Sciatic nerve (tissue), 2 donors: ENCODE measurements at regions not wholly inside any gene's neighbourhood (a gene's known extent, or its start where the extent isn't known, plus 50 kb on each side); places are given as distances from the start of the nearest gene placed in this dataset.

Experiments
- ATAC-seq: fragments of 200-7000 bp; cut with Tn5 transposase; one replicate; pipeline ENCODE4 v1.9.1; 2020; ENCODE audit warnings: mild to moderate bottlenecking, moderate library complexity
- DNase-seq: peaks from one replicate; pipeline ENCODE4 v3.0.0-alpha.2; 2020; ENCODE audit warnings: low spot score
- intact Hi-C: fragments of 100-400 bp; cut with DNase I; formaldehyde crosslinking; loops from one replicate; pipeline ENCODE4 v1.14.2; 2022
- donor health status: DM: no; HTN: no; CAD: no.
- donor health status: DM: no; HTN: no; CAD: no.

DNA sequence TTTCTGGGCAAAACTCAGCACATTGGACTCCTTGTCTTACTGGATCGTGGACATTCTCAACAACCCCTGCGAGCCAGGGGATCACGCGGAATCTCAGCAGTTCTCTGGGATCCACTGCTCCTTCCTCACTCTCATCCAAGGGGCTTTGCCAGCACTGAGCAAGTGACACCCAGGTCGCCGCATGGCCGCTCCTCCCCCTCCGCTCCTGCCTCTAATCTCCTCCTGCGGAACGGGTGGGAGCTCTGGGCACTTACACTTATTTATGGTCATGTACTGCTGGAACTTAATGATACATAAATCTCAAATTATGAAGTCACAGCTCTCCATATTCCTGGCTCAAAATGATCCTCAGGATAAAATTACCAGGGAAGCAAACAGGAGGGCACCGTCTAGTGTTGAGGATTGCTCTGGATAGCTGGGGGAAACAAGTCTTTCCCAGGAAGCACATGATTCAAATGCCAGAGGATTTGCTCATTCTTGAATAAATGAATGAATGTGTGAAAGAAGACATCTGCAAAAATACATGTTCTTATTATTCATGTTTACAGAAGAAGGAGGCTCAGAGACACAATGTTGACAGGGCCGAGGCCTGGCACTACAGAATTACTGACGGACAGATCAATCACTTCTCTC lies 1077.3 kb downstream of the TBC1D22A start:
- intact Hi-C loops: no loop called here
- ATAC-seq (no peak), DNase-seq (no peak)

DNA sequence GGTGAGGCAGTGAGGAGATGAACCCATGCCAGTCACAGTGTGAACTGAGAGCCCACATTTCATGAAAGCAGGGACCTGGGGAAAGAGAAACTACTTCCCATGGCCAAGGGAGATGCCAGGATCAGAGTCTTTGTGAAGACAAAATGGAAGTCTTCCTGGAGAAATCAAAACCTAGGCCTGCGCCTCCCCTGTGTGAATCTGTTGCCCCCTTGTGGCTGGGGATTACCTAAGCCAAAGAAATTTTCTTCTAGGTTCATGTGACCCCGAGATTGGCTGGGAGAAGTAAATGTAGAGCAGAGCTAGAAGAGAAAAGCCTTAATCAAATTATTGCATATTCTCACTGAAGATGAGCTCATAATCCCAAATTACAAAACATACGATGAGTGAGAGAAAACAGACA lies 1075.3 kb downstream of the TBC1D22A start:
- intact Hi-C loops: no loop called here
- DNase-seq (no peak), ATAC-seq (no peak)

DNA sequence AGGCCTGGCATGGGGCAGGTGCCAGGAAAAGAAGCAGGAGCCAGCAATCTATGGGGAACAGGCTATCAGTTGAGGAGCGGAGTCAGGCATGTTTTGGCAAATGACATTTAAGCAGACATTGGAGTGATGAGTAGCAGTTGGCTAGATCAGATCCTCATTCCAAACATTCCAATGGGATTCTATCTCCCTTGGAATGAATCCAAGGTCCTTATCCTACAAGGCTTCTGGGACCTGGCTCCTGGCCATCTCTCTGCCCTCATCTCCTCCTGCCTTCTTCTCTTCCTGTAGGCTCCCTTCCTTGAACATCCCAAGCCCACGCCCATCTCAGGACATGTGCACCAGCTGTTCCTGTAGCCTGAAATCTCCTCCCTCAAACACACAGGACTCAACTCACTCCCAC lies 1074.5 kb downstream of the TBC1D22A start:
- DNase-seq: no peak
- ATAC-seq: no peak
- intact Hi-C loops: no loop called here

DNA sequence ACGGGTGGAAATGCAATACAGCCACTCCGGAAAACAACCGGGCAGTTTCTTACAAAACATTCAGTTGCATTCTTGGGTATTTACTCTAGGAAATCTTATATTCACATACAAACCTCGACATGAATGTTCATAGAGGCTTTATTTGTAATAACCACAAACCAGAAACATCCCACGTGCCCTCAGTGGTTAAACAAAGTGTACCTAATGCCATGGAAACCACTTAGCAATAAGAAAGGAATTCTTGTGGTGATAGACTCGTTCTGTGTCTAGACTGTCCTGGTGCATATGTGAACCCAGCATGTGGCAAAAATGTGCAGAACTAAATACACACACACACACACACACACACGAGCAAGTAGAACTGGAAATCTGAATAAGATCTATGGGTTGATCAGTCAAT lies 1073.3 kb downstream of the TBC1D22A start:
- ATAC-seq: no peak
- DNase-seq: no peak
- intact Hi-C loops: no loop called here

DNA sequence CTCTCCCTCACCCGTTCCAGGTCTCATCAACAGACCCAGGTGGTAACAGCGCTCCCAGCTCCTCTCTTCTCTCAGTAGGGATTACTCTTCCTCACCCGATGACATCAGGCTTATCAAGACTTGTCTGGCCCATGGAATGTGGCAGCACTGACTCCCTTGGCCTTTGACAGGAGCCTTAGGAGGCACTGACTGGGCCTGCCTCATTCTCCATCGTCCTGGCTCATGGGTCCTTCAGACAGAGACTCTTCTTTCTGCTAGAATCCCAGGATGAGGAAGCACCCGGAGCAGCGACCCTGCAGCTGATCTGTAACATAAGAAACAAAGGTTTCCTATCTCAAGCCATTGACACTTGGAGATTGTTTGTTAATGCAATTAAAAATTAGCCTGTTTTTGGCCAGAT lies 1063.6 kb downstream of the TBC1D22A start:
- no peak for DNase-seq
- intact Hi-C loops: no loop called here

DNA sequence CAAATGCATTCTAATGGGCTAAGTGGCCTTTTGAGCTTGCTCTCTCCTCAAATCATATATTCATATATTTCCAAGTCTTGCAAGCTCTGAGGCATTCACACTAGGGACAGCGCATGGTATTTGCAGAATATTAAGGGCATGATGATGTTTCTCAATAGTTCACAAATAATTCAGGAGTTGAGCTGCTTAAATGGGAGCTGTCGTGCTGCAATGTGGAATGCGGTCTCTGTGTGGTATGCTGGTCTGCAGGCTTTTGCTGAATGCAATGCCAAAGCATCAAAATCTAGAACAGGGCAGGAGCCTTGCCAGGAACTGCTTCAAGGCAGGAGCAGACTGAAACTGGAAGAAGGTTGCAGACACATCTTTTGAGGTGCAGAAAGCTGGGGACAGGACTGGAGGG lies 1060.0 kb downstream of the TBC1D22A start:
- no peak for ATAC-seq
- DNase-seq: no peak
- intact Hi-C loops: no loop called here

More for the DNA sequence above, 1063.6 kb downstream of the TBC1D22A start:
- no peak for ATAC-seq

DNA sequence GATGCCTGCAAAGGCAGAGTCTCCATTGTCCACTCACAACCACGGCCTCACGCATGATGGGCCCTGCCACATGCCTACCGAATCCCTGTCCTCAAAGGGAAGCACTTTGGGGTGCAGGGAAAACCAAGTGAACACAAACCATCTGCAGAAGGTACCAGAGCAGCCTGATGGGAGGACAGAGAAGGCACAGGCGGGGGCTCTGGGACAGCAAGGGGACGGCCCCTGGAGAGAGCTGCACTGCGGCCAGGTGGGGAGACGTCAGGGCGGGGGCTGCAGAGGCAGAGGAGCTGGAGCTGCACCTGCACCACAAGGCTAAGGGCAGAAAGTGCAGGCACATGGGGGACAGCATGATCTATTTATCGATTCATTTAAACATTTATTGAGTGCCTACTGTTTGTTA lies 1056.0 kb downstream of the TBC1D22A start:
- intact Hi-C loops: no loop called here
- no peak for ATAC-seq
- DNase-seq: no peak

DNA sequence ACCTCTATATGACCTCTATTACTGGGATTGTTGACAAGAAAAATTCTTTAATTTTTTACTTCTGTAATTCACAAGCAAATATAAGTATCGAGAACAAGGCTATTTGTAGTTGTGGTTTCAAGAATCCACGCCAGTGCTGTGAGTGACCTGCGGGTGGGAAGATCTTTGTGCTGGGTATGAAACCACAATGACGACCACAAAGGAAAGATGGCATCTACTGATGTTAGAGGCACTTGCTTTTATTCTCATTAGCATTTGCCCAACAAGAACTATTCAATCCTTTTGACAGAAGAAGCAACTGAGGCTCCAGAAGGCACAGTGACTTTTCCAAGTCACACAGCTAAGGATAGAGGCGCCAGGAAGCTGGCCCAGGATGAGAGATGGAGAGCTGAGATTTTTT lies 1054.9 kb downstream of the TBC1D22A start:
- intact Hi-C loops: no loop called here
- ATAC-seq (no peak), DNase-seq (no peak)

DNA sequence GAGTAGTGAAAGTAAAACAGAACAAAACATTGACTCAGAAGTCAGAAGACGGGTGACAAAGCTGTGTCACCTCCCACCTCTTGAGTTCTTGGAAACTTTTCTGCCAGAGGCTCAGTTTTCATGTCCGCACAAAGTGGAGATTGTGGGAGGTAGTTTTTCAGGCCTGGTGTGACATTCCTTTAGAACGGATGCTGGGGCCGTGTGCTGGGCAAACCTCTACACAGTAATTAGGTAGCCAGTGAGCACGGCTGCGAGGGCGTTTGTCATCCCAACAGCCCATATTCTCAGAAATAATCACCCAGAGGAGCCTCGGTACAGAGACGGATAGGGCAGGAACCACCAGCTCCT lies 1054.4 kb downstream of the TBC1D22A start:
- no peak for DNase-seq
- intact Hi-C loops: no loop called here
- no peak for ATAC-seq

DNA sequence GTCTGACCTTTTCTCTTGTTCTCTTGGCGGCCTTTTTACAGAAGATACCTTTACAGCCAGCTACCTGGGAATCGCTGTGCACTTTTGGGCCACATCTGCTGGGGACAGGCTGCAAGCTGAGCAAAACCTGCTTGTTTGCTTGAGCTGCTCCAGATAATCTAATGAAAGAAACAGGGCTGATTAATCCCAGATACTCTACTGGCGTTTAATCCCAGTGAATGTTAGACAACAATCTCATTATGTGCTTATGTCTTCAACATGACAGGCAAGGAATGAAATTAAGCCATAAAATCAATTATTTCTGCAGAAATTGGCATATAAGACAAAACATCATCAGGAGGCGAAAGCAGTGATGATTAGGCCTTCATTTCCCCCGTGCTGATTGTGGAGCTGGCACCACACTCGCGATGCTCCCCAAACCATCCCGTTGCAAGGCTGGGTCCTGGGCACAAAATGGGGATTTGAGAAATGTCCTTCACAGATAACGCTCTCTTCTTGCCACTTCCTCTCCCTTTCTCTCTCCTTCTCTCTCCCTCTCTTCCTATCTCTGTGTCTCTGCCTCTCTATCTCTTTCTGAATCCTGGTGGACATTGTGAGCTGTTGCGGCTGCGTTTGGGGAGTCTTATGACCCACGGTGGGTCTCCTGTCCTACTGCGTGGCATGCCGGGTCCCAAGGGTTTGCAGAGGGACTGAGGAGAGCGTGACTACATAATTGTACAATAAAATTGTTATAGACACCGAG lies 1053.8 kb downstream of the TBC1D22A start:
- intact Hi-C loops: no loop called here
- no peak for DNase-seq
- no peak for ATAC-seq

DNA sequence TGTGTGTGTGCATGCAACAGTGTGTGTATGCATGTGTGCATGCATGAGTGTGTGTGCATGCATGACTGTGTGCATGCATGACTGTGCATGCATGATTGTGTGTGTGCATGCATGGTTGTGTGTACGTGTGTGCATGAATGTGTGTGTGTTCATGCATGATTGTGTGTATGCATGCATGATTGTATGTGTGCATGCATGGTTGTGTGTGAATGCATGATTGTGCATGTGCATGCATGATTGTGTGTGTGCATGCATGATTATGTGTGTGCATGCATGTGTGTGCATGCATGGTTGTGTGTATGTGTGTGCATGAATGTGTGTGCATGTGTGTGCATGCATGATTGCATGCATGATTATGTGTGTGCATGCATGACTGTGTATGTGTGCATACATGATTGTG lies 1052.0 kb downstream of the TBC1D22A start:
- intact Hi-C loops: no loop called here

DNA sequence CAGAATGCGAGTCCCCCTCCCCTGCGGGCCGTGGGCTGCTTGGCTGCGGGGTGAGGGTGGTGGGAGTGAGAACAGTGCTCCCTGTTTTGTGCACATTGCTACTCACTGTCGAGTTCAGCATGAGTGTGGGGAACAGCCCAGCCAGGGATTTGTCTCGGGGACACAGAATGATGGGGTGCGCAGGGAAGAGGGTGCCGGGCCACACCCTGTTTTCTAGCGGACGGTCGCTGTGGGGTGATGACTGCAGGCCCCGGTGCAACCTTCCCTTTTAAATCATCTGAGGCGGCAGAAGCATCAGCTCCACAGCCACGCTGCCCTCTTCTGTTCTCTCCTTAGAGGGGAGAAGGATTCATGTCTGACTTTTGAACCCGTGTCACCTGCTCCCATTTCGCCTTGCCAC lies 1051.2 kb downstream of the TBC1D22A start:
- DNase-seq (no peak), ATAC-seq (no peak)
- intact Hi-C loops: no loop called here

More for the DNA sequence above, 1052.0 kb downstream of the TBC1D22A start:
- ATAC-seq (no peak), DNase-seq (no peak)

DNA sequence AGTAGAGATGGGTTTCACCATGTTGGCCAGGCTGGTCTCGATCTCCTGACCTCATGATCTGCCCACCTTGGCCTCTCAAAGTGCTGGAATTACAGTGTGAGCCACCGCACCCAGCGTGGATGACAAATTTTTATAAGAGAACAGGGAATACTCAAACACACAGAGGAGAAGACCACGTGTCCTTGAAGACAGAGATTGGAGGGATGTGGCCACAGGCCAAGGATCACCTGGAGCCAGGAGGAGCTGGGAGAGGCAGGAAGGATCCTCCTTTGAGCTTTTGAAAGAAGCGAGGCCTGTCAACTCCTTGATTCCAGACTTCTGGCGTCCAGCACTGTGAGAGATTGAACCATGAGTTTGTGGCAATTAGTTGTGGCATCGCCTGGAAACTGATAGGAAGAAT lies 1049.5 kb downstream of the TBC1D22A start:
- no peak for ATAC-seq
- no peak for DNase-seq
- intact Hi-C loops: no loop called here

DNA sequence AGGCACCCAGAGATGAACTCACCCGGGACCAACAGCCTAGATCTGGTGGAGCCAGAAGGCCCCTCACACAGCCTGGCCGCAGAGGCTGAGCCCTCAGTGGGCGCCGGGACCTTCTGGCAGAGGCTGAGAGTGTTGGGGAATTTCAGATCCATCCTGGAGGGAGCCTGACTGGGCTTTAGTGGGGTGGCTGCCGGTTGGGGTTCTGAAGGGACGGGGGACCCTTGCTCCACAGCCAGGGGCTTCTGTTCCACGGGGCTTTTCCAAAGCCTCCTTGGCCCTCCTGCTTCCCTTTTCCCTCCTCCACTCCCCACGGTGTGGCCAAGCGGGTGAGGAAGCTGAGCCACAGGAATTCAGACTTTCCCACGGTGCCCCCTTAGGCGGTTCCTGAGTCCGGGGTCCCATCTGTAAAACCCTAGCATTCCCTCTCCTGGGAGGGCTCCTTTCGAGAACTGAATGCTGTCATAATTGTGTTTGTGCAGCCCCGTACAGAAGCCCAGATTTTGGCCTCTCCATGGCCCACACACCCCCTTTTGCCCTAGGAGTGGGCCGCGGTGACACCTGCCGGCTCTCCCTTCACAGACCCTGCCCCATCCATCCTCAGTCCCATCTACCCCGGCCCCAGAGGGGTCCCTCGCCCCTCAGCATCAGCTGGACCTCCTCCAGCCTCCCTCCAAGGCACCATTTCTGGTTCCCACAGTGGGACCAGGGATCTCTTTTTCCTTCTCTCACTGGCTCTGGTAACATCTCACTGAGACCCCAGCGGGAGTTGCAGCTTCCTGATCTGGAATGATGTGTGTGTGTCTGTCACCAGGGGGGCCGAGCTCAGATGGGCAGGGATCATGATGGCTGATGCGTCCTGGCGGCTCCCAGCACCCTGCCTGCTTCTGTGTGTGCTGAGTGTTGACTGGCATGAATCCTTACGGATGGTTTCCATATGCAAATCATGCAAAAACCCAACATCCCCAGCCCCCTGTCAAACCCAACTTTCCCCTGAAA lies 1048.4 kb downstream of the TBC1D22A start:
- intact Hi-C loops: no loop called here
- no peak for ATAC-seq
- DNase-seq: no peak

DNA sequence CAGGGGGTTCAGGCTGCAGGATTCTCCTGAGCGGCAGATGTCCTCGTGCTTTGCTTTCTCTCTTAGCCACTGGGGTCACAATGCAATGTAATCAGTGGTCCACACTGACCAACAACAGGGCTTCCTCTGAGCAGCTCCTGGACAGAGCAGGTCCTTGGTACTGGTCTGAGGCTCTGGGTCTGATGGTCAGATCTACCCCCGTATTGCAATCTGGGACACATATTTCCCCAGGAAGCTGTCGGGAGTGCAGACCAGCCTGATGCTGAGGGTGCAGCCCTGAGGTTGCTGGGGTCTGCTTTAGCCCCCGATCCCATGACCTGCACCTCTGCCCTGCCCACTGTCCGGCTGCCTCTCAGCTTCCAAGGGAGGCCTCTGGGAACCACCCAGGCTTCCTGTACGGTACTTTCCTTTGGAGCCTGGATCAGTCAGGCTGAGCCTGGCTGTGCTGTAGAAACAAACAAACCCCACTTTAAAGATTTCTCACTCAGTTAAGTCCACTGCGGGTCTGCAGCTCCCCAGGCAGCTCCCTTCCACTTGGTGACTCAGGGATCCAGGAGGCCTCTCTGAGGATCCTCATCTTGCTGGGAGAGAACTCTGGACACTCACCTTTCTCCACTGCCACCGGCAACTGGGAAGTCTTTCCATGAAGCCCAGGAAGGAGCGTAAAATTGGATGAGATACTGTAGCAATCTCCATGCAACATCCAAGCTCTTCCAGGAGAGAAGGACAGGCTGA lies 1046.6 kb downstream of the TBC1D22A start:
- ATAC-seq: no peak

DNA sequence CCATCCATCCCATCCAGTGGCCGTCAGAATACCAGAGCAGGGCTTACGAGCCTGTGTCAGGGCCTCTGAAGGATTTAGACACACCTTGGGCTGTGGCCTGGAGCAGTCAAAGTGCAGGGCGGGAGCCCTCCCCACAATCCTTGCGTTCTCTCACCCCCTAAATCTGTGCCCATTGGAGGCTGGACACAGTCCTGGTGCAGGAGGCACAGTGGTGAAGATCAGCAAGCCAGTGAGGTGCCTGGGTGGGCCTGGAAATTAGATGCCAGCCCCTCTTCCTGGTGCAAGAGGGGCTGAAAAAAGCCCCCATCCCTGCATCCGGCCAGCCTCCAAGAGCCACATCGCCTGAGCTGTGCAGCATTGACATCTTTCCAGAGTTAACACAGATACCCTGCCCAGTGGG lies 1045.8 kb downstream of the TBC1D22A start:
- no peak for DNase-seq
- no peak for ATAC-seq
- intact Hi-C loops: no loop called here

More for the DNA sequence above, 1046.6 kb downstream of the TBC1D22A start:
- no peak for DNase-seq
- intact Hi-C loops: no loop called here

DNA sequence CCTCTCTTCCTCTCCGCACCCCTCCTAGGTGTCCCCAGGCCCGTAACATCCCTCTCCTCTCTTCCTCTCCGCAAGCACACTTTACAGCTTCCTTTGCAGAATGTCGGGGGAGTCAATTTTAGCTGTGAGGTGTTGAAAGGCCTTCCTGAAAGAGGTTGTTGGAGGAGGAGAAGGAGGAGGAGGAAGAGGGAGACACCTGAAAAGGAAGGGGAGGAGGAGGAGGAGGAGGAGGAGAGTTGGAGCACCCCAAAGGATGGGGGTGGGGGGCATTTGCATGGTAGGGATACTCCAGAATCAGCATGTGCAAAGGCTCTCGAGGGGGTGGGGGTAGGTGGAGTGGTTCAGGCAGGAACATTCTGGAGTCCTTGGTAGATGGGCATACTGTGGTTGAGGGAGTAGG lies 1045.1 kb downstream of the TBC1D22A start:
- intact Hi-C loops: no loop called here
- ATAC-seq (no peak), DNase-seq (no peak)

DNA sequence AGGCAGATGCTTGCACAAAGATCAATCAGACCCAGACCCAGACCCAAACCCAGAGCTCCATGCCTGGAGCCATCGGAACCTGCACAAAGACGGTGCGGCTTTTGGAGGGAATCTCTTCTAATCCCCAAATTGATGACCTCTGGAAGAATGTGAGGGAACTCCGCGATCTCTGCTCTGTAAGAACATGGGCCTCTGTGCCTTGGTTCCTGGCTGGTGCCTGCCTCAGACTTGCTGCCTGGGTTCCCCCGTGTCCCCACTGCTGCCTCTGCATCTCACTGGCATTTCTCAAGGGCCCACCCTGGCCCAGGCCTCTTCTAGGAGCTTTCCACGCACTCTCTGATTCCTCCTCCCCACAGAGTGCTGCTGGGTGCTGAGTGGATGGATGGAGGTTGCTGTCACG lies 1044.4 kb downstream of the TBC1D22A start:
- no peak for ATAC-seq
- intact Hi-C loops: no loop called here

DNA sequence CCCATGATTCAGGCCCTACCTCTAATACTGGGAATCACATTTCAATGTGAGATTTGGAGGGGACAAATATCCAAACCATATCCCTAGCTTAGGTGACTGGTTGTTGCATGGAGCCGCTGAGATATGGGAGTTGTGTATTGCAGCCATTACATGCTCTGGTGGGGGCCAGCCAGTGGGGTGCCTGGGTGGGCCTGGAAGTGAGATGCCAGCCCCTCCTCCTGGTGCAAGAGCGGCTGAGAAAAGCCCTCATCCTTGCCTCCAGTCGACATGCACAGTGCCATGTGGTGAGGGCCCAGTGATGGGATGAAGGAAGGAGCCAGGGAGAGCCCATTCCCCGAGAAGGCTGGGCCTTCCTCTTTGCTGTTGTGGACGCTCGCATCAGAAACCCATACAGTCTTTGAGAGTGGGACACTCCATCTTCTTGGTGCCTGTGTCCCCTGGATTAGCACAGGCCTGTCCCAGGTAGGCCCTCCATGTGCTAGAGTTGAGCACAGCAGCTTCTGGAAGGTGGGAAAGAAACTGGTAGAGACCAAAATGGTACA lies 1043.0 kb downstream of the TBC1D22A start:
- intact Hi-C loops: no loop called here
- DNase-seq: no peak
- ATAC-seq: no peak

More for the DNA sequence above, 1044.4 kb downstream of the TBC1D22A start:
- no peak for DNase-seq
